ENCODE measurements at regions not wholly inside any gene's neighbourhood (a gene's known extent, or its start where the extent isn't known, plus 50 kb on each side); places are given as distances from the start of the nearest gene placed in this dataset.

DNA sequence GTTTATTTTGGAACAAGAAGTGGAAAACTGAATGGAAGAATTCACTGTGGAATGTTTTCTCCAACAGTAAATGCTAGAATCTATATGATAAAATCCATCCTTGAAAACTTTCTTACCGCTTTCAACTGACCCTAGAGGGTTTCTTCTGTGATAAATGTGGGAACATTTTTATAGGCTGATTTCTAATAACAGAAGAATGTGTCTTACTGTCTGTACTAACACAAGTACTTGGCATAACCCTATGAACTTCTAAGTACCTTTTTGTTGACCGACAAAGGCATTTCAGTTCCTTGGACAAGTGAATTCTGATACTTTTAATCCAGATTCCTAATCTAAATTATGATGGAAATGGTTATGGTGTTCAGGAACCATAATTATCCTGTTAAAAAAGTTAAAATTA lies 1109.7 kb upstream of the FLRT2 start:
- TF ChIP-seq, protein P1, sequence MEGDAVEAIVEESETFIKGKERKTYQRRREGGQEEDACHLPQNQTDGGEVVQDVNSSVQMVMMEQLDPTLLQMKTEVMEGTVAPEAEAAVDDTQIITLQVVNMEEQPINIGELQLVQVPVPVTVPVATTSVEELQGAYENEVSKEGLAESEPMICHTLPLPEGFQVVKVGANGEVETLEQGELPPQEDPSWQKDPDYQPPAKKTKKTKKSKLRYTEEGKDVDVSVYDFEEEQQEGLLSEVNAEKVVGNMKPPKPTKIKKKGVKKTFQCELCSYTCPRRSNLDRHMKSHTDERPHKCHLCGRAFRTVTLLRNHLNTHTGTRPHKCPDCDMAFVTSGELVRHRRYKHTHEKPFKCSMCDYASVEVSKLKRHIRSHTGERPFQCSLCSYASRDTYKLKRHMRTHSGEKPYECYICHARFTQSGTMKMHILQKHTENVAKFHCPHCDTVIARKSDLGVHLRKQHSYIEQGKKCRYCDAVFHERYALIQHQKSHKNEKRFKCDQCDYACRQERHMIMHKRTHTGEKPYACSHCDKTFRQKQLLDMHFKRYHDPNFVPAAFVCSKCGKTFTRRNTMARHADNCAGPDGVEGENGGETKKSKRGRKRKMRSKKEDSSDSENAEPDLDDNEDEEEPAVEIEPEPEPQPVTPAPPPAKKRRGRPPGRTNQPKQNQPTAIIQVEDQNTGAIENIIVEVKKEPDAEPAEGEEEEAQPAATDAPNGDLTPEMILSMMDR (IDR thresholded peaks at IDR 0.05; ENCODE audit: poor library complexity): no peak
- TF ChIP-seq EZH2 (IDR thresholded peaks at IDR 0.05; ENCODE audit: borderline replicate concordance): no peak
- no peak for TF ChIP-seq EZH2phosphoT487 (IDR thresholded peaks at IDR 0.05; ENCODE audit: low read depth, severe bottlenecking, unreplicated experiment)
